Gastrocnemius medialis (tissue), 4 donors: ENCODE measurements at regions not wholly inside any gene's neighbourhood (a gene's known extent, or its start where the extent isn't known, plus 50 kb on each side); places are given as distances from the start of the nearest gene placed in this dataset.

Source experiments
- ATAC-seq, 2 donors: fragments of 150-250 bp; one replicate each; pipeline ENCODE4 v1.9.1; 2016
- DNase-seq, 2 donors: peaks; one replicate each; pipeline ENCODE4 v3.0.0-alpha.2; 2019
- H3K27ac ChIP-seq, 4 donors: fragments of 200-600 bp; sonication (generic); 1 replicate in 1 of 4; 2 replicates in 3 of 4; pipeline ENCODE4 v1.5.1; 2016 to 2018; ENCODE audit warnings: mild to moderate bottlenecking in 2 of 4, moderate library complexity in 1 of 4
- H3K27me3 ChIP-seq, 3 donors: fragments of 200-600 bp; sonication (generic) in 2 of 3; 1 replicate in 1 of 3; 2 replicates in 2 of 3; pipeline versions ENCODE4 v1.5.1 to v1.6.0; 2016 to 2019; ENCODE audit warnings: mild to moderate bottlenecking in 1 of 3, moderate library complexity in 1 of 3
- H3K36me3 ChIP-seq, 2 donors: fragments of 200-600 bp; sonication (generic) in 1 of 2; one replicate each; pipeline ENCODE4 v1.5.1; 2017 to 2018
- H3K4me1 ChIP-seq, 2 donors: fragments of 200-600 bp; sonication (generic) in 1 of 2; one replicate each; pipeline ENCODE4 v1.5.1; 2016 to 2017; ENCODE audit warnings: mild to moderate bottlenecking in 2 of 2
- H3K4me3 ChIP-seq, 4 donors: fragments of 200-600 bp; sonication (generic) in 3 of 4; 1 replicate in 1 of 4; 2 replicates in 3 of 4; pipeline ENCODE4 v1.5.1; 2016 to 2019; ENCODE audit warnings: mild to moderate bottlenecking in 2 of 4
- H3K9me3 ChIP-seq, 3 donors: fragments of 200-600 bp; sonication (generic) in 2 of 3; 1 replicate in 1 of 3; 2 replicates in 2 of 3; pipeline ENCODE4 v1.5.1; 2016 to 2019
- CTCF ChIP-seq, 5 experiments: fragments of 450-650 bp in 3 of 5; fragments of 200-600 bp in 2 of 5; sonication (generic) in 2 of 5; IDR thresholded peaks in 4 of 5; conservative IDR thresholded peaks in 1 of 5; 1 replicate in 4 of 5; 2 replicates in 1 of 5; pipeline ENCODE4 v1.5.1; 2016 to 2019; ENCODE audit warnings: antibody characterized with exemption in 5 of 5, mild to moderate bottlenecking in 3 of 5, moderate library complexity in 3 of 5
- POLR2A ChIP-seq, 2 donors: fragments of 450-650 bp; IDR thresholded peaks; one replicate each; pipeline ENCODE4 v1.6.1; 2017; ENCODE audit warnings: antibody characterized with exemption in 2 of 2, mild to moderate bottlenecking in 2 of 2, moderate library complexity in 2 of 2
- in situ Hi-C, 4 donors: fragments of 200-750 bp; cut with MboI; loops; one replicate each; pipeline versions ENCODE4 v1.15.0 to v1.8.0; 2017; ENCODE audit warnings: low sequenced_read_pairs in 4 of 4
- intact Hi-C: fragments of 100-400 bp; cut with DNase I; formaldehyde crosslinking; loops from one replicate; pipeline ENCODE4 v1.15.1; 2023; ENCODE audit warnings: low total_unique reads

DNA sequence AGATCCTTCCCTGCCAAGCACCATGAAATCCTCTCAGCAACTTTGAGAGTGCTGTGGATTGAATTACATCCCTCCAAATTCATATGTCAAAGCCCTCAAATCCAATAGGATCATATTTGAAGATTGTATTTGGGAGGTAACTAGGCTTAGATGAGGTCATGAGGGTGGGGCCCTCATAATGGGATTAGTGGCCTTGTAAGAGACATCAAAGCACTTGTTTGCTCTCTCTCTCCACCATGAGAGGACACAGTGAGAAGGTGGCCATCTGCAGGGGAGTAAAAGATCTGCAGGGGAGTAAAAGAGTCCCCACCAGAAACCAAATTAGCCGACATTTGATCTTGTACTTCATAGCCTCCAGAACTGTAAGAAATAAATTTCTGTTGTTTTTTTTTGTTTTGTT, 298.2 kb downstream of the SAMD5 start:
- H3K9me3 ChIP-seq, result no peaks in the 10 kb centered on the region
- intact Hi-C loops (no loop called here), in situ Hi-C loops (no loop called here)
- no peaks in the 10 kb centered on the region for H3K27me3 ChIP-seq
- no peak for DNase-seq
- no peak for TF ChIP-seq CTCF (IDR thresholded peaks at IDR 0.05 in 4 of 5, conservative IDR thresholded peaks at IDR 0.05 in 1 of 5)
- TF ChIP-seq POLR2A (IDR thresholded peaks at IDR 0.05), result no peak
- no peak for ATAC-seq
- H3K4me3 ChIP-seq, result no peak overlapping the region
- H3K4me1 ChIP-seq, result no peaks in the 10 kb centered on the region
- no peak overlapping the region for H3K27ac ChIP-seq
- no peaks in the 10 kb centered on the region for H3K36me3 ChIP-seq

DNA sequence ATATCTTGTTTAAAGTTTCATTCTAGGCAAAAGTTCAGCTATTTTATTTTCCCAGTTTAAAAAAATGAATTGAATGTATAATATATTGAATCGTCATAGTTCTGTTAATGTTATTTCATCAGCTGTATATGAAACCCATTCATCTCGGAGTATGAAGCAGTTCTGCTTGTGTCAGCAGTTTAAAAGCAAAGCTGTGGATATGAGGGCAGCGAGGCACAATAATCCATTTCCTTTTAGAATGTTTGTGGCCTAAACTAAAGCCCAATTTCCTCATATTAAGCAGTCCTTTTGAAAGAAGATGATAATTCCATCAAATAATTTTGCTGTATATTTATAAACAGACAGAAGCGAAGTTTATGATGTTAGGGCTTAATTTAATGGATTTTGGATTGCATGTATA, 300.1 kb downstream of the SAMD5 start:
- no peak overlapping the region for H3K27ac ChIP-seq
- intact Hi-C loops (no loop called here), in situ Hi-C loops (no loop called here)
- H3K27me3 ChIP-seq, result no peaks in the 10 kb centered on the region
- no peaks in the 10 kb centered on the region for H3K36me3 ChIP-seq
- no peaks in the 10 kb centered on the region for H3K9me3 ChIP-seq
- TF ChIP-seq CTCF (IDR thresholded peaks at IDR 0.05 in 4 of 5, conservative IDR thresholded peaks at IDR 0.05 in 1 of 5) (no peak), POLR2A (IDR thresholded peaks at IDR 0.05) (no peak)
- DNase-seq (no peak), ATAC-seq (no peak)
- H3K4me3 ChIP-seq, result no peak overlapping the region
- no peaks in the 10 kb centered on the region for H3K4me1 ChIP-seq

GRCh38 chr6:147811913-147812629, 303.6 kb downstream of the SAMD5 start:
- DNase-seq, result no peak
- no peak overlapping the region for H3K27ac ChIP-seq
- H3K36me3 ChIP-seq, result no peaks in the 10 kb centered on the region
- in situ Hi-C loops (no loop called here), intact Hi-C loops (no loop called here)
- H3K4me3 ChIP-seq, result no peak overlapping the region
- ATAC-seq, result no peak
- H3K9me3 ChIP-seq, result no peaks in the 10 kb centered on the region
- TF ChIP-seq POLR2A (IDR thresholded peaks at IDR 0.05), result no peak
- TF ChIP-seq CTCF (IDR thresholded peaks at IDR 0.05 in 4 of 5, conservative IDR thresholded peaks at IDR 0.05 in 1 of 5), result no peak
- H3K27me3 ChIP-seq, result no peaks in the 10 kb centered on the region
- no peaks in the 10 kb centered on the region for H3K4me1 ChIP-seq

DNA sequence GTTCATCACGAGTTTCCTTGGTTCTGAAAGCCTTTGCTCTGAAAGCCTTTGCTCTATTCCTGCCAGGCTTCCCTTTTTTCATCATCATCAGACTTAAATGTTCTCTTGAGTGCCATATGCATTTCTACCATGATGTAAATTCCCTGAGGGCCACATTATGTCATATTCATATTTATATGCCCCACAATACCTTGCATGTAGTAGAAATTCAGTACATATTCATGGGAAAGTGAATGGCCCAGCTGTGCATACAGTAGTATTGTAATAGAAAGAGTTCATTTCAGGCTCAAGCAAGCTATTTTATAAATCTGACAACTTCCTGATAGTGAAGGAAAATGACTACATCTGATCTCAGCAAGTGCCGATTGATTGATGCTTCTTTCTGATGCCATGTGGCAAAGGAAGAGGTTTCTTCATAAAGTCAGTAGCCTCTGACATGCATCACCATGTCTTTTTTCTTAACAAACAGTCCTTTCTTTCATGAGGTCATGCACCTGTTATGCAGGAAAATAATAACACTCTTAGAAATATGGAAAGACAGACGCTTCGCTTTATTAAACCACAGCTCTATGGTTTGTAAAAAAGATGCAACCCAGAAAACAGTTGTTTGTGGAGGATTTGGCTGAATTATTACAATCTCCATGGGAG, 308.7 kb downstream of the SAMD5 start:
- no peaks in the 10 kb centered on the region for H3K36me3 ChIP-seq
- intact Hi-C loops (no loop called here), in situ Hi-C loops (no loop called here)
- TF ChIP-seq CTCF (IDR thresholded peaks at IDR 0.05 in 4 of 5, conservative IDR thresholded peaks at IDR 0.05 in 1 of 5), result no peak
- no peak for TF ChIP-seq POLR2A (IDR thresholded peaks at IDR 0.05)
- no peak overlapping the region for H3K4me3 ChIP-seq
- H3K9me3 ChIP-seq, result no peaks in the 10 kb centered on the region
- ATAC-seq, result no peak
- DNase-seq, result no peak
- H3K27ac ChIP-seq, result no peak overlapping the region
- no peaks in the 10 kb centered on the region for H3K4me1 ChIP-seq
- H3K27me3 ChIP-seq, result no peaks in the 10 kb centered on the region
